ENCODE measurements at regions not wholly inside any gene's neighbourhood (a gene's known extent, or its start where the extent isn't known, plus 50 kb on each side); places are given as distances from the start of the nearest gene placed in this dataset.
"Not testable (repeated sequence)": the region's sequence is repeated elsewhere in the genome, so short reads cannot be mapped to it uniquely, and the experiment has no call there.

- TF ChIP-seq ATF3 (IDR thresholded peaks at IDR 0.05), result no peak
Observed at GRCh38 chr5:120938604-120939003, 474.5 kb downstream of the PRR16 start (continued).

GRCh38 chr5:120942596-120943350 lies 478.7 kb downstream of the PRR16 start:
- ChIA-PET CTCF (no interaction called here), POLR2A (no interaction called here), RAD21 (ENCODE audit: low non-redundant PET in 1 of 2, low total read pairs in 2 of 2, uncharacterized antibody in 2 of 2, unreplicated experiment in 2 of 2) (no interaction called here)
- BruUV-seq (replicated peaks), result no TSS peak
- H3K79me2 ChIP-seq (ENCODE audit: insufficient read depth, low read length), result no peaks in the 10 kb centered on the region
- H3K27ac ChIP-seq (ENCODE audit: low read depth, low read length), result no peak overlapping the region
- TF ChIP-seq POLR2A (IDR thresholded peaks at IDR 0.05; ENCODE audit: borderline replicate concordance, extremely low read depth, insufficient read depth, insufficient read length) (no peak), ELF1 (IDR thresholded peaks at IDR 0.05; ENCODE audit: borderline replicate concordance, low read depth) (no peak), CEBPB (IDR thresholded peaks at IDR 0.05; ENCODE audit: low read depth) (no peak), YY1 (IDR thresholded peaks at IDR 0.05; ENCODE audit: extremely low read depth, insufficient replicate concordance, low read depth, low read length) (no peak), ATF3 (IDR thresholded peaks at IDR 0.05) (no peak), SRF (IDR thresholded peaks at IDR 0.05; ENCODE audit: low read depth) (no peak), FOSL1 (IDR thresholded peaks at IDR 0.05; ENCODE audit: low read depth) (no peak), ZNF274 (IDR thresholded peaks at IDR 0.05; ENCODE audit: low read depth, low read length) (no peak), REST (IDR thresholded peaks at IDR 0.05; ENCODE audit: low read depth) (no peak), TCF7L2 (IDR thresholded peaks at IDR 0.05; ENCODE audit: borderline replicate concordance, extremely low read depth, insufficient read depth, insufficient read length) (no peak)
- ATAC-seq (no peak), DNase-seq (ENCODE audit: low read depth, low spot score) (no peak)
- H3K4me1 ChIP-seq (ENCODE audit: control insufficient read depth in 1 of 2, insufficient read depth in 2 of 2, low read length in 2 of 2), result no peaks in the 10 kb centered on the region
- H2AFZ ChIP-seq (ENCODE audit: low read depth, low read length, poor library complexity, severe bottlenecking), result no peak overlapping the region
- no peaks in the 10 kb centered on the region for H4K20me1 ChIP-seq (ENCODE audit: insufficient read depth)
- H3K27me3 ChIP-seq (ENCODE audit: insufficient read depth, low read length), result no peaks in the 10 kb centered on the region
- H3K9me2 ChIP-seq (ENCODE audit: insufficient read depth), result no peaks in the 10 kb centered on the region
- H3K4me2 ChIP-seq (ENCODE audit: low read length), result no peak overlapping the region
- no peaks in the 10 kb centered on the region for H3K36me3 ChIP-seq (ENCODE audit: control insufficient read depth in 1 of 2, insufficient read depth in 2 of 2, low read length in 2 of 2)
- no peaks in the 10 kb centered on the region for H3K9me3 ChIP-seq (ENCODE audit: control insufficient read depth in 1 of 2, insufficient read depth in 1 of 2, low read depth in 1 of 2, low read length in 2 of 2)
- H3K9ac ChIP-seq (ENCODE audit: low read length), result no peak overlapping the region
- intact Hi-C loops (cut with micrococcal nuclease), result no loop called here
- no peak overlapping the region for H3K4me3 ChIP-seq (replicated peaks in 1 of 2; ENCODE audit: low read depth in 1 of 2, low read length in 2 of 2)

- H3K36me3 ChIP-seq (ENCODE audit: control insufficient read depth in 1 of 2, insufficient read depth in 2 of 2, low read length in 2 of 2); H3K4me3 ChIP-seq (replicated peaks in 1 of 2; ENCODE audit: low read depth in 1 of 2, low read length in 2 of 2); DNase-seq (ENCODE audit: low read depth, low spot score); RAD21 ChIA-PET (ENCODE audit: low non-redundant PET in 1 of 2, low total read pairs in 2 of 2, uncharacterized antibody in 2 of 2, unreplicated experiment in 2 of 2); H3K9me2 ChIP-seq (ENCODE audit: insufficient read depth); H3K9me3 ChIP-seq (ENCODE audit: control insufficient read depth in 1 of 2, insufficient read depth in 1 of 2, low read depth in 1 of 2, low read length in 2 of 2); H4K20me1 ChIP-seq (ENCODE audit: insufficient read depth); H2AFZ ChIP-seq (ENCODE audit: low read depth, low read length, poor library complexity, severe bottlenecking); BruUV-seq (replicated peaks); CTCF ChIA-PET; ATAC-seq; POLR2A ChIA-PET; H3K4me1 ChIP-seq (ENCODE audit: control insufficient read depth in 1 of 2, insufficient read depth in 2 of 2, low read length in 2 of 2); H3K4me2 ChIP-seq (ENCODE audit: low read length); H3K27me3 ChIP-seq (ENCODE audit: insufficient read depth, low read length); H3K27ac ChIP-seq (ENCODE audit: low read depth, low read length); H3K79me2 ChIP-seq (ENCODE audit: insufficient read depth, low read length); intact Hi-C loops (cut with micrococcal nuclease); H3K9ac ChIP-seq (ENCODE audit: low read length): not testable (repeated sequence)
Observed at GRCh38 chr5:120949596-120949995, 485.5 kb downstream of the PRR16 start.

Data from HCT116 (cell line).